SK-N-SH (cell line): ENCODE measurements at regions not wholly inside any gene's neighbourhood (a gene's known extent, or its start where the extent isn't known, plus 50 kb on each side); places are given as distances from the start of the nearest gene placed in this dataset.

Experiments
- CTCF ChIA-PET: fragments of 300-600, 350-600 bp; formaldehyde crosslinking; extraction: SDS; loops from one replicate; lab custom pipeline; 2021; lab: Yijun Ruan, JAX
- POLR2A ChIA-PET: fragments of 350-600 bp; sonication (Branson Sonifier 250); formaldehyde crosslinking; extraction: SDS; loops from one replicate; lab custom pipeline; 2020; ENCODE audit warnings: antibody characterized with exemption, inconsistent platforms; lab: Yijun Ruan, JAX
- DNase-seq: peaks from one replicate; pipeline ENCODE4 v3.0.0; 2012
- H2AFZ ChIP-seq: fragments of 200-600 bp; sonication (generic); 2 replicates; pipeline ENCODE4 v1.8.1; 2016; ENCODE audit warnings: antibody characterized with exemption, mild to moderate bottlenecking, low read depth
- H3F3A ChIP-seq: fragments of 200-600 bp; sonication (generic); replicated peaks from 2 replicates; pipeline ENCODE3; 2016; ENCODE audit warnings: antibody characterized with exemption, mild to moderate bottlenecking; ENCODE audit not compliant: insufficient read depth
- H3K27ac ChIP-seq, 2 experiments: fragments of 200-500 bp in 1 of 2; fragments of 200-600 bp in 1 of 2; sonication (Bioruptor generic) in 1 of 2; sonication (generic), shearing (Covaris generic) in 1 of 2; 2 replicates each; pipeline versions ENCODE4 v1.5.1 to v1.6.1; 2014 to 2016; ENCODE audit warnings: low read depth in 2 of 2, inconsistent platforms in 1 of 2, low read length in 1 of 2, mild to moderate bottlenecking in 1 of 2, mixed read lengths in 1 of 2
- H3K27me3 ChIP-seq: fragments of 200-600 bp; sonication (generic), shearing (Covaris generic); 2 replicates; pipeline ENCODE4 v1.6.1; 2016; ENCODE audit warnings: mixed run types; ENCODE audit not compliant: insufficient read depth
- H3K36me3 ChIP-seq, 2 experiments: fragments of 200-500 bp in 1 of 2; fragments of 200-600 bp in 1 of 2; sonication (Bioruptor generic) in 1 of 2; sonication (generic) in 1 of 2; replicated peaks in 1 of 2; 2 replicates each; pipeline versions ENCODE3 to v1.5.1; 2014 to 2016; ENCODE audit warnings: low read length in 1 of 2, mild to moderate bottlenecking in 1 of 2; ENCODE audit not compliant: insufficient read depth in 2 of 2, control insufficient read depth in 1 of 2
- H3K4me1 ChIP-seq, 2 experiments: fragments of 200-500 bp in 1 of 2; fragments of 200-600 bp in 1 of 2; sonication (Bioruptor generic) in 1 of 2; sonication (generic), shearing (Covaris generic) in 1 of 2; 2 replicates each; pipeline versions ENCODE4 v1.5.1 to v1.6.1; 2014 to 2016; ENCODE audit warnings: low read depth in 1 of 2, low read length in 1 of 2, mixed run types in 1 of 2; ENCODE audit not compliant: insufficient read depth in 2 of 2, control insufficient read depth in 1 of 2
- H3K4me2 ChIP-seq: fragments of 200-600 bp; sonication (generic), shearing (Covaris generic); 2 replicates; pipeline ENCODE4 v1.6.1; 2017; ENCODE audit warnings: mixed run types
- H3K4me3 ChIP-seq, 2 experiments: fragments of 200-500 bp in 1 of 2; fragments of 200-600 bp in 1 of 2; sonication (Bioruptor generic) in 1 of 2; sonication (generic), shearing (Covaris generic) in 1 of 2; 2 replicates each; pipeline versions ENCODE4 v1.5.1 to v1.8.1; 2014 to 2016; ENCODE audit warnings: low read depth in 2 of 2, inconsistent platforms in 1 of 2, low read length in 1 of 2, mild to moderate bottlenecking in 1 of 2, mixed read lengths in 1 of 2, moderate library complexity in 1 of 2
- H3K79me2 ChIP-seq: fragments of 200-600 bp; sonication (generic); 2 replicates; pipeline ENCODE4 v1.8.1; 2017; ENCODE audit warnings: mild to moderate bottlenecking; ENCODE audit not compliant: insufficient read depth
- H3K9ac ChIP-seq: fragments of 200-600 bp; sonication (generic); 2 replicates; pipeline ENCODE4 v1.6.1; 2017; ENCODE audit warnings: mixed run types
- H3K9me2 ChIP-seq: fragments of 200-600 bp; sonication (generic); 2 replicates; pipeline ENCODE4 v1.6.1; 2017; ENCODE audit warnings: mixed run types
- H3K9me3 ChIP-seq: fragments of 200-600 bp; sonication (generic); 2 replicates; pipeline ENCODE4 v1.6.1; 2017; ENCODE audit warnings: mixed run types, mild to moderate bottlenecking, moderate library complexity
- H4K20me1 ChIP-seq: fragments of 200-600 bp; sonication (generic); 2 replicates; pipeline ENCODE4 v1.6.1; 2017; ENCODE audit warnings: mild to moderate bottlenecking, mixed run types; ENCODE audit not compliant: insufficient read depth
- CTCF ChIP-seq: fragments of 200-600 bp; sonication (generic); IDR thresholded peaks from 2 replicates; pipeline ENCODE4 v1.6.1; 2017; ENCODE audit warnings: antibody characterized with exemption, mild to moderate bottlenecking, moderate library complexity
- EZH2phosphoT487 ChIP-seq: fragments of 200-600 bp; sonication (generic); IDR thresholded peaks from 2 replicates; pipeline ENCODE4 v1.6.1; 2017; ENCODE audit warnings: low read depth, mixed run types, mild to moderate bottlenecking, antibody characterized with exemption, moderate library complexity, borderline replicate concordance
- FOXJ3 ChIP-seq: sonication (generic); formaldehyde crosslinking; IDR thresholded peaks from 2 replicates; pipeline ENCODE4 v1.5.1; 2020; ENCODE audit warnings: mild to moderate bottlenecking, missing genetic modification reagents
- GABPA ChIP-seq: IDR thresholded peaks from 2 replicates; pipeline ENCODE4 v1.4.0; 2012; ENCODE audit warnings: low read depth, mild to moderate bottlenecking
- IRF3 ChIP-seq: fragments of 150-350 bp; IDR thresholded peaks from 2 replicates; pipeline ENCODE4 v1.6.1; 2016; ENCODE audit warnings: mild to moderate bottlenecking, low read depth, low read length
- JUND ChIP-seq: IDR thresholded peaks from 2 replicates; pipeline ENCODE4 v1.4.0; 2012
- MEF2A ChIP-seq: IDR thresholded peaks from 2 replicates; pipeline ENCODE4 v1.4.0; 2012; ENCODE audit warnings: low read depth, borderline replicate concordance
- NRF1 ChIP-seq: IDR thresholded peaks from 2 replicates; pipeline ENCODE4 v1.6.1; 2012; ENCODE audit warnings: low read depth, mild to moderate bottlenecking, low read length
- PBX3 ChIP-seq: IDR thresholded peaks from 2 replicates; pipeline ENCODE4; 2012
- POLR2AphosphoS5 ChIP-seq: IDR thresholded peaks from 2 replicates; pipeline ENCODE4 v1.6.1; 2012; ENCODE audit warnings: low read depth, low read length
- RAD21 ChIP-seq: IDR thresholded peaks from 2 replicates; pipeline ENCODE4 v1.6.1; 2012; ENCODE audit warnings: mild to moderate bottlenecking, low read length
- RCOR1 ChIP-seq: fragments of 150-350 bp; IDR thresholded peaks from 2 replicates; pipeline ENCODE4 v1.6.1; 2017; ENCODE audit warnings: antibody characterized with exemption, low read length
- REST ChIP-seq: IDR thresholded peaks from 2 replicates; pipeline ENCODE4 v1.6.1; 2012; ENCODE audit warnings: mild to moderate bottlenecking, low read depth, low read length, moderate library complexity
- RXRA ChIP-seq: IDR thresholded peaks from 2 replicates; pipeline ENCODE4 v1.4.0; 2012; ENCODE audit warnings: low read depth, mild to moderate bottlenecking, borderline replicate concordance
- TAF1 ChIP-seq: IDR thresholded peaks from 2 replicates; pipeline ENCODE4 v1.6.1; 2012; ENCODE audit warnings: low read depth, mild to moderate bottlenecking, low read length, moderate library complexity, borderline replicate concordance
- TEAD4 ChIP-seq: IDR thresholded peaks from 2 replicates; pipeline ENCODE4 v1.4.0; 2012; ENCODE audit warnings: mild to moderate bottlenecking, borderline replicate concordance; ENCODE audit not compliant: insufficient read depth
- USF1 ChIP-seq: IDR thresholded peaks from 2 replicates; pipeline ENCODE4 v1.4.0; 2012; ENCODE audit warnings: low read depth, borderline replicate concordance
- USF2 ChIP-seq: fragments of 150-350 bp; IDR thresholded peaks from 2 replicates; pipeline ENCODE4 v1.6.1; 2017; ENCODE audit warnings: antibody characterized with exemption, low read length, low read depth, borderline replicate concordance
- ZBTB33 ChIP-seq: IDR thresholded peaks from 2 replicates; pipeline ENCODE4 v1.4.0; 2012; ENCODE audit warnings: low read depth, borderline replicate concordance
- WGBS: methylation state at CpG from one replicate; pipeline ENCODE4 v1.1.6; 2017; ENCODE audit warnings: low lambda C conversion rate; 5-methylcytosine and 5-hydroxymethylcytosine counted together

- H3K36me3 ChIP-seq = no peaks in the 10 kb centered on the region
- H3K9me3 ChIP-seq = no peaks in the 10 kb centered on the region
- H3K9me2 ChIP-seq = no peaks in the 10 kb centered on the region
- H3K4me2 ChIP-seq = no peak overlapping the region
- H4K20me1 ChIP-seq = no peaks in the 10 kb centered on the region
- H3K4me1 ChIP-seq = no peaks in the 10 kb centered on the region; a peak in 1 of 4 replicates
- H3K27me3 ChIP-seq = no peaks in the 10 kb centered on the region
- WGBS = 56% methylated on average over 3 of the region's 3 CpGs
- H3K27ac ChIP-seq = no peak overlapping the region
- no peak overlapping the region for H2AFZ ChIP-seq
- ChIA-PET POLR2A (no interaction called here), CTCF (interaction anchor here (1.0 kb wide), 1 partner anchor 13 kb away, joined by 3 read pairs; no protein-coding TSS in a partner anchor)
- DNase-seq = no peak
- no peaks in the 10 kb centered on the region for H3K79me2 ChIP-seq
- H3K4me3 ChIP-seq = no peak overlapping the region
- no peak overlapping the region for H3K9ac ChIP-seq
- TF ChIP-seq NRF1 = no peak
- no peak for TF ChIP-seq REST
- no peak for TF ChIP-seq PBX3
- no peak for TF ChIP-seq POLR2AphosphoS5
- TF ChIP-seq USF2 = no peak
- no peak for TF ChIP-seq TEAD4
- TF ChIP-seq FOXJ3 (CRISPR knock-in tag) = no peak
- no peak for TF ChIP-seq ZBTB33
- TF ChIP-seq EZH2phosphoT487 = no peak
- no peak for TF ChIP-seq CTCF
- TF ChIP-seq IRF3 = no peak
- no peak for TF ChIP-seq MEF2A
- no peak for TF ChIP-seq JUND
- no peak for TF ChIP-seq USF1
- TF ChIP-seq RXRA = no peak
- no peak for TF ChIP-seq GABPA
- no peak for TF ChIP-seq RAD21
- no peak for TF ChIP-seq TAF1
- TF ChIP-seq RCOR1 = no peak
- H3F3A ChIP-seq = no peaks in the 10 kb centered on the region
Observed at GRCh38 chr2:181285116-181285515, 172.1 kb upstream of the ITGA4 start.
